ENCODE measurements at regions not wholly inside any gene's neighbourhood (a gene's known extent, or its start where the extent isn't known, plus 50 kb on each side); places are given as distances from the start of the nearest gene placed in this dataset.

DNA sequence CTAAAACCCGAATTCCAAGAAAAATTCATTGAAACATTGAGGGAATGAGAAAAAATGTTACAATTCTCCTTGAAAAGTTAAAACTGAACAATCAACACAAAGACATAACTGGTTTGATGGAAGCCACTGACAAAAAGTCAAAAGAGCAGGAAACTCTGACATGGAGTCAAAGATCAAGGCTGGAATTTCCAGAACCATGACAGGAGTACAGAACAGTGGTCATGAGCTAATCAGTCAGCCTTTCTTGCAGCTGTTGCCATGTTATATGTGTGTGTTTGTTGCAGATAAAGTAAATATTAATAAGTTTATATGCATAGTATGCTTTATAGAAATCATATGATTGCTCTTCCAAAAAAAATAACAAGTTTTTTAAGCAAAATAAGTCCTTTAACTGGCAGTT is 184.7 kb upstream of the HCCS start:
- H3K4me1 Mint-ChIP-seq = no peaks in the 10 kb centered on the region
- ATAC-seq = no peak
- H3K4me3 Mint-ChIP-seq = no peak overlapping the region
- H3K9me3 Mint-ChIP-seq = peaks cover 3% of the 10 kb centered on the region
- no peak for DNase-seq
- no peaks in the 10 kb centered on the region for H3K27me3 Mint-ChIP-seq
- no peak overlapping the region for H3K27ac Mint-ChIP-seq
- H3K36me3 Mint-ChIP-seq (ENCODE audit: low read depth) = no peaks in the 10 kb centered on the region

- H3K27ac Mint-ChIP-seq = no peak overlapping the region
- no peak for ATAC-seq
- H3K27me3 Mint-ChIP-seq = no peaks in the 10 kb centered on the region
- DNase-seq = no peak
- no peaks in the 10 kb centered on the region for H3K4me1 Mint-ChIP-seq
- no peaks in the 10 kb centered on the region for H3K36me3 Mint-ChIP-seq (ENCODE audit: low read depth)
- peaks cover 3% of the 10 kb centered on the region for H3K9me3 Mint-ChIP-seq
- no peak overlapping the region for H3K4me3 Mint-ChIP-seq
Observed at GRCh38 chrX:10926891-10927290, 184.2 kb upstream of the HCCS start.

DNA sequence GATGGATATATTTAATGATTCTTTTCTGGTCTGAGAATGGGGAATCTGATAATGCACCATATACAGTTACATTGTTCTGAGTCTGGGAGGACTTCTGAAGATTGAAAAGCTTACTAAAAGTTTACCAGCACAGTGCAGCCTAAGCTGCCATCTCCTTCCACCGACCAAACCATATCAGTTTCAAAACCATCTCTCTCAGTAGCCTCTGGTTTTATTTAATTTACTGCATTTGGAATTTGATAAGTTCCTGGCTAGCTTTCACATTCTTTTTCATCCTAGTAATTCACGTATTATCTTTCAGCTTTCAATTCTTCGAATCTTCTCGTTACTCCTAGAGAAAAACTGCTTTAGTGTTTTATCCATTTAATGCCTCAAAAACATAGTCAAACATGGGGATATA is 181.4 kb upstream of the HCCS start:
- H3K9me3 Mint-ChIP-seq = peaks cover 7% of the 10 kb centered on the region
- ATAC-seq (no peak), DNase-seq (no peak)
- H3K36me3 Mint-ChIP-seq (ENCODE audit: low read depth) = no peaks in the 10 kb centered on the region
- H3K27me3 Mint-ChIP-seq = no peaks in the 10 kb centered on the region
- H3K27ac Mint-ChIP-seq = no peak overlapping the region
- no peak overlapping the region for H3K4me3 Mint-ChIP-seq
- no peaks in the 10 kb centered on the region for H3K4me1 Mint-ChIP-seq

DNA sequence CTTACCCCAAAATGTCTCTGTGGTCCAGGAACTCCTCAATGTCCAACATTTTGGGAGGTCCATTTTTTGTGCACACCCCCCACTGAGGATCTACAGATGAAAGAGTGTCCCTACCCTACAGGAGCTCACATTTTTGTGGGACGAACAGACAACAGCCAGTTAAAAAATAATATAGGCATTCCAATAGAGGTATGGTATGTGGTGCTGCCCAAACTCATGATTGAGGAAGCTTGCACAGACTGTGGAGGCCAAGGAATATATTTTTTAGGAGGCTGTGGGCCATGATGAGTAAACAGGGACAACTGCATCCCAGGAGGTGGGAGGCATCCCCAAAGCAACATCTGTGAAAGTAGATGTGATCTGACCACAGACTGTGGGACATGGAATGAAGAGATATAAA is 181.0 kb upstream of the HCCS start:
- ATAC-seq = no peak
- H3K4me3 Mint-ChIP-seq = no peak overlapping the region
- DNase-seq = no peak
- H3K27me3 Mint-ChIP-seq = no peaks in the 10 kb centered on the region
- no peak overlapping the region for H3K27ac Mint-ChIP-seq
- H3K4me1 Mint-ChIP-seq = no peaks in the 10 kb centered on the region
- no peaks in the 10 kb centered on the region for H3K36me3 Mint-ChIP-seq (ENCODE audit: low read depth)
- H3K9me3 Mint-ChIP-seq = peaks cover 7% of the 10 kb centered on the region

DNA sequence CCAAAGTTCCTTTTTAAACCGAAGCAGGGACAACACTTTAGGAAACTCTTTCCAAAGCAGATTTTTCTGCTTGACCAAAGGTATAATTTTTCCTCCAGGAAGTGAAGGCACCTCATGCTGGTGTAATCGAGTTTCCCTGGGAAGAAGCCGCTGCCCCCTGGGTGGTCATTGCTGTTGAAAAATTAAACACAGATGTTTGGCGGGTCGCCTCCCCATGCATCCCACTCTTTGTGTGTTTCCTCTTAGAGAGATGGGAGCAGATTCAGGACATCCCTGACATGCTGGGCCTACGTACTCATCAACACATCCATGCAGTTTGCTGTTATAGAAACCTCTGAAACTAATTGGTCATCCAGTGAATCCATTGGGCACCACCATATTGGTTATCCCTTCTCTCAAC is 179.2 kb upstream of the HCCS start:
- Mint-ChIP-seq H3K9me3 (peaks cover 7% of the 10 kb centered on the region), H3K4me1 (no peaks in the 10 kb centered on the region), H3K36me3 (ENCODE audit: low read depth) (no peaks in the 10 kb centered on the region), H3K27ac (no peak overlapping the region), H3K4me3 (no peak overlapping the region), H3K27me3 (no peaks in the 10 kb centered on the region)
- no peak for DNase-seq
- ATAC-seq = no peak

- no peak for DNase-seq
- peaks cover 7% of the 10 kb centered on the region for H3K9me3 Mint-ChIP-seq
Observed at GRCh38 chrX:10932842-10933440, 178.2 kb upstream of the HCCS start.

DNA sequence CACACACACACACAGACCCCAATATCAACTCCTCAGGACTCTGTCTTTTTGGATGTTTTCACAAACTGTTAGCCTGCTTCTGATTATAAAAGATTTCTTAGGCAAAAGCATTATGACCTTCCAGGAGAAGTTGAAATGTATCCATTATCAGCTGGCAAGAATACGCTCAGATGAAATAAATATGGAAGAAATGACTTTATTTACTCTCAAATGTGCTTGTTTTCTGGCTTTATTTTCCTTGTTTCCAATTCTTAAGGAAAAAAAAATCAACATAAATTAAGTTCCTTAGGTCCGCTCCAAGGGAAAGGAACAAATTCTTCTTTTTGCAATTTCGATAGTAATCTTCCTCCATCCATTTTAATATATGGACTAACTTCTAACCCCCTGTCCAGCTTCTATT is 175.6 kb upstream of the HCCS start:
- H3K36me3 Mint-ChIP-seq (ENCODE audit: low read depth) = no peaks in the 10 kb centered on the region
- ATAC-seq = no peak
- H3K27ac Mint-ChIP-seq = no peak overlapping the region
- no peaks in the 10 kb centered on the region for H3K27me3 Mint-ChIP-seq
- no peak overlapping the region for H3K4me3 Mint-ChIP-seq
- H3K4me1 Mint-ChIP-seq = no peaks in the 10 kb centered on the region
- H3K9me3 Mint-ChIP-seq = peaks cover 4% of the 10 kb centered on the region
- DNase-seq = no peak

More at GRCh38 chrX:10932842-10933440, 178.2 kb upstream of the HCCS start:
- Mint-ChIP-seq H3K27me3 (no peaks in the 10 kb centered on the region), H3K36me3 (ENCODE audit: low read depth) (no peaks in the 10 kb centered on the region), H3K4me1 (no peaks in the 10 kb centered on the region), H3K27ac (no peak overlapping the region), H3K4me3 (no peak overlapping the region)
- ATAC-seq = no peak

- ATAC-seq (no peak), DNase-seq (no peak)
- H3K36me3 Mint-ChIP-seq (ENCODE audit: low read depth) = no peaks in the 10 kb centered on the region
- H3K4me1 Mint-ChIP-seq = no peaks in the 10 kb centered on the region
- H3K27ac Mint-ChIP-seq = no peak overlapping the region
- H3K9me3 Mint-ChIP-seq = peaks cover 4% of the 10 kb centered on the region
- H3K4me3 Mint-ChIP-seq = no peak overlapping the region
- H3K27me3 Mint-ChIP-seq = no peaks in the 10 kb centered on the region
Observed at GRCh38 chrX:10936976-10937375, 174.2 kb upstream of the HCCS start.

- no peaks in the 10 kb centered on the region for H3K36me3 Mint-ChIP-seq (ENCODE audit: low read depth)
- DNase-seq = no peak
- no peaks in the 10 kb centered on the region for H3K27me3 Mint-ChIP-seq
- H3K4me1 Mint-ChIP-seq = no peaks in the 10 kb centered on the region
- H3K9me3 Mint-ChIP-seq = peaks cover 2% of the 10 kb centered on the region
- no peak overlapping the region for H3K27ac Mint-ChIP-seq
- ATAC-seq = no peak
- H3K4me3 Mint-ChIP-seq = no peak overlapping the region
Observed at GRCh38 chrX:10938365-10938923, 172.7 kb upstream of the HCCS start.

DNA sequence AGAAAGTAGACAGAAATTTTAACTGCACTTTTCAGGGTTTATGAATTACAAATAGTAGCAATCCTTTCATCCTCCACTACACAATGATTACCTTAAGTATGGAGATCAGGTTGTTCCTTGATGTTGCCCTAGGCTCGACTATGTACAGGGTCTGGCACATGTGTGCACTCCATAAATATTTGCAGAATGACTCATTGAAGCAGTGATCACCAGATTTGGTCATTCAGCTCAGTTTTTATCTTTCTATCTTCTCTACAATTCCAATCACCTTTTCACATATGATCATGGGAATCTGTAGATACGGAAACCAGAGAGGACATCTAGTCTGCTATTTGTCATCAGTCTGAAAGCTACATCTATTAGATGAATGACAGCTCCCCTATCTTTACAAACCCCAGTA is 171.7 kb upstream of the HCCS start:
- Mint-ChIP-seq H3K27me3 (no peaks in the 10 kb centered on the region), H3K27ac (no peak overlapping the region), H3K9me3 (no peaks in the 10 kb centered on the region), H3K4me1 (no peaks in the 10 kb centered on the region), H3K4me3 (no peak overlapping the region), H3K36me3 (ENCODE audit: low read depth) (no peaks in the 10 kb centered on the region)
- DNase-seq = no peak
- ATAC-seq = no peak

DNA sequence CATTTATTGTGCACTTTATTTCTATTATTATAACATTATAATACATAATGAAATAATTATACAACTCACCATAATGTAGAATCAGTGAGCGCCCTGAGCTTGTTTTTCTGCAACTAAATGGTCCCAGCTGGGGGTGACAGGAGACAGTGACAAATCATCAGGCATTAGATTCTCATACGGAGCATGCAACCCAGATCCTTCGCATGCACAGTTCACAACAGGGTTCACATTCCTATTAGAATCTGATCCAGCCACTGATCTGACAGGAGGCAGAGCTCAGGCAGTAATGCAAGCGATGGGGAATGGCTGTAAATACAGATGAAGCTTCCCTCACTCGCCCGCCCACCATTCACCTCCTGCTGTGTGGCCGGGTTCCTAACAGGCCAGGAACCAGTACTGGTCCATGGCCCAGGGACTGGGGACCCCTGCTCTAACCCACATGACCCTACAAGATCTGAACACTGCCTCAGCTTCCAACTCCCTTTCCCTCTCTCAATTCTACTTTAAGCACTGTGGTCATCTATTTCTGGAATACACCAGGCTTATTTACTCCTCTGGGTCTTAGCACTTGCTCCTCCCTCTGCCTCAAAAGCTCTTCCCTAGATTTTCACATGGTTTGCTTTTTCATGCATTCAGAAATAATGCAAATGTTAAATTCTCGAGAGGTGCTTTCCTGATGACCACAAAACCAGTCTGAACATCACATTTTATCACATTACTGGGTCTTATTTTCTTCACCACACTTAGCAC is 166.8 kb upstream of the HCCS start:
- DNase-seq (no peak), ATAC-seq (no peak)
- Mint-ChIP-seq H3K4me1 (no peaks in the 10 kb centered on the region), H3K9me3 (no peaks in the 10 kb centered on the region), H3K27me3 (no peaks in the 10 kb centered on the region), H3K4me3 (no peak overlapping the region), H3K36me3 (ENCODE audit: low read depth) (no peaks in the 10 kb centered on the region), H3K27ac (no peak overlapping the region)

GRCh38 chrX:10945498-10945897 is 165.6 kb upstream of the HCCS start:
- H3K4me3 Mint-ChIP-seq = no peak overlapping the region
- no peaks in the 10 kb centered on the region for H3K4me1 Mint-ChIP-seq
- ATAC-seq (no peak), DNase-seq (no peak)
- peaks cover 7% of the 10 kb centered on the region for H3K9me3 Mint-ChIP-seq
- H3K27ac Mint-ChIP-seq = no peak overlapping the region
- no peaks in the 10 kb centered on the region for H3K36me3 Mint-ChIP-seq (ENCODE audit: low read depth)
- H3K27me3 Mint-ChIP-seq = no peaks in the 10 kb centered on the region

DNA sequence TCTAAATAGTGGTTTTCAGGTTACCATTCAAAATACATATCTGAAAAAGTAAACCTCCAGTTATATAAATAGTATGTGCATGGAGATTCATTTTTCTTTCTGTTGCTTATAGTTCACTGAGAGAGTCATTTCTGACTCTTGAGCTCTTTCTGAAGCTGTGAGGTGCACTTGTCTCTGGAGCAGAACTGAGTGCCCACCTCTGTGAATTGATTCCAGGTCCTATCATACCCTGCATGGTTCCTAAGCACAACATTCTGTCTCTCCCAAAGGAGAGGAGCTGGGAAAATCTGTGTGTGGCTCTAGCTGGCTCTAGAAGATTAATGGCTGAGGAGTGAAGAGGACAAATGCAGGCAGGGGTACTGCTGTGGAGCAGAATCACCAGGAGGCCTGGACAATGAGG is 161.6 kb upstream of the HCCS start:
- Mint-ChIP-seq H3K4me1 (no peaks in the 10 kb centered on the region), H3K4me3 (no peak overlapping the region), H3K9me3 (peaks cover 7% of the 10 kb centered on the region), H3K27me3 (no peaks in the 10 kb centered on the region), H3K27ac (no peak overlapping the region), H3K36me3 (ENCODE audit: low read depth) (no peaks in the 10 kb centered on the region)
- no peak for ATAC-seq
- no peak for DNase-seq

- Mint-ChIP-seq H3K27ac (no peak overlapping the region), H3K27me3 (no peaks in the 10 kb centered on the region), H3K4me3 (no peak overlapping the region)
Observed at GRCh38 chrX:10952619-10953018, 158.5 kb upstream of the HCCS start.

DNA sequence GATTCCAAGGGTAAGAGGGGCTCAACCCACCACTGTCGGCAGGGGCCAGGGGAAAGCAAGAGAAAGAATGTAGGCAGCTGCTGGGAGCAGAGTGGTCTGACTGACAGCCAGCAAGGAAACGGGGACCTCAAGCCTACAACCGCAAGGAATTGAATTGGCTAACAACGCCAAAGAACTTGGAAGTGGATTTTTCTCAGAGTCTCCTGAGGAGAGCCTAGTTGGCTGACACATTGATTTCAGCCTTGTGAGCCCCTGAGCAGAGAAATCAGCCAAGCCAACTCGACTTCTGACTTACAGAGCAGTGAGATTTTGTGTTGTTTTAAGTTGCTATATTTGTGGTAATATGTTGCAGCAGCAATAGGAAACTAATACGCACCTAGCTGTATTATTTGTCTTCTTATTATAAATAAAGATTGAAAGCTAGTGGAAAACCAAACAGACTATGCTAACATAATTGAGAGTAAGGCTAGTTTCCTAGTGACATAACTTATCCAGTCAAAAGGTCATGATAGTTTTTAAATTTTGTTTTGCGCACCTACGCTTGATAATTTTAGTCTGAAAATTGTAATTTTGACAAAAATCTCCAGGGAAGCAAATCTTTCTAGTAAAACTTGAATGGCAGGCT is 145.8 kb upstream of the HCCS start:
- H3K36me3 Mint-ChIP-seq (ENCODE audit: low read depth) = no peaks in the 10 kb centered on the region
- H3K9me3 Mint-ChIP-seq = peaks cover 14% of the 10 kb centered on the region
- H3K27me3 Mint-ChIP-seq = no peaks in the 10 kb centered on the region
- no peak overlapping the region for H3K27ac Mint-ChIP-seq
- no peak overlapping the region for H3K4me3 Mint-ChIP-seq
- no peak for ATAC-seq
- H3K4me1 Mint-ChIP-seq = no peaks in the 10 kb centered on the region
- DNase-seq = no peak

More at GRCh38 chrX:10952619-10953018, 158.5 kb upstream of the HCCS start:
- ATAC-seq = no peak
- Mint-ChIP-seq H3K4me1 (no peaks in the 10 kb centered on the region), H3K9me3 (peaks cover 23% of the 10 kb centered on the region), H3K36me3 (ENCODE audit: low read depth) (no peaks in the 10 kb centered on the region)
- no peak for DNase-seq
